Parathyroid adenoma (tissue), 2 donors: ENCODE measurements at regions not wholly inside any gene's neighbourhood (a gene's known extent, or its start where the extent isn't known, plus 50 kb on each side); places are given as distances from the start of the nearest gene placed in this dataset.

Experiments
- H2AFZ ChIP-seq: fragments of 300-600 bp; sonication (generic); one replicate; pipeline ENCODE4 v1.7.0; 2017; ENCODE audit warnings: antibody characterized with exemption, mild to moderate bottlenecking
- H3K27ac ChIP-seq: fragments of 300-600 bp; sonication (generic); one replicate; pipeline ENCODE4 v1.7.0; 2017
- H3K27me3 ChIP-seq: fragments of 300-600 bp; sonication (generic); one replicate; pipeline ENCODE4 v1.7.0; 2017; ENCODE audit warnings: low read length; ENCODE audit not compliant: control insufficient read depth, insufficient read depth
- H3K36me3 ChIP-seq: fragments of 300-600 bp; sonication (generic); one replicate; pipeline ENCODE4 v1.7.0; 2017; ENCODE audit warnings: low read length; ENCODE audit not compliant: control insufficient read depth, insufficient read depth
- H3K4me1 ChIP-seq: fragments of 300-600 bp; sonication (generic); one replicate; pipeline ENCODE4 v1.7.0; 2017; ENCODE audit warnings: control low read depth
- H3K4me2 ChIP-seq: fragments of 300-600 bp; sonication (generic); one replicate; pipeline ENCODE4 v1.7.0; 2017; ENCODE audit warnings: low read length
- H3K4me3 ChIP-seq: fragments of 300-600 bp; sonication (generic); one replicate; pipeline ENCODE4 v1.7.0; 2017; ENCODE audit warnings: low read depth, low read length
- H3K79me2 ChIP-seq: fragments of 300-600 bp; sonication (generic); one replicate; pipeline ENCODE4 v1.7.0; 2017; ENCODE audit warnings: control low read depth
- H3K9ac ChIP-seq: fragments of 300-600 bp; sonication (generic); one replicate; pipeline ENCODE4 v1.7.0; 2017; ENCODE audit warnings: mild to moderate bottlenecking
- H3K9me3 ChIP-seq: fragments of 300-600 bp; sonication (generic); one replicate; pipeline ENCODE4 v1.7.0; 2017; ENCODE audit warnings: low read length; ENCODE audit not compliant: control insufficient read depth
- TF ChIP-seq, protein P1 (sequence below): fragments of 300-600 bp; sonication (generic); IDR thresholded peaks from one replicate; pipeline ENCODE4 v1.7.0; 2017; ENCODE audit warnings: antibody characterized with exemption, mild to moderate bottlenecking
- donor health status: primary hyperparathyroidism.

DNA sequence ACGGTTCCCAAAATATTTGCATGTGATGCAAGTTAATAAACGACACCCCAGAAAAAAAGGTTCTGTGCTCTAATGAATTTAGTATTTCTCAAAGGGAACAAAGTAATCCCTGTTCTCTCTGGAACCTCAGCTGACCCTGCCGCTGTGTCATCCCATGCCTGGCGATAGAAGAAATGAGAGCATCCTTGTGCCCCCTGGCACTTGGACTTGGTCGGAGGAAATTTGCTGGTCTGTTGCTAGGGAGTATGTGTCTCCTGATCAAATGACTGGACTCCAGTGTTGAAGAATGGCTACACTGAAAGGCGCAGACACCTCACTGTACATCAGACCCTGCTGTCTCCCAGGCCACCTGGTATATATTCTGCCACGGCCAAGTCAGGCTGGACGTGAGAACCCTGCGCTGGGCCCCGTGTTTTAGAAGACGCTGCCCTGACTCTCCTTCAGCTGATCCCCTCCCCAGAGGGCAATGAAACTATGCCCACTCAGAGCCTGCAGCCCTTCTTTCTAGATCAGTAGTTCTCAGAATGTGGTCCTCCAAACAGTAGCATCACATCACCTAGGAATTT lies 67.2 kb downstream of the THNSL1 start:
- Histone ChIP-seq H3K36me3 (no peaks in the 10 kb centered on the region), H2AFZ (no peak overlapping the region), H3K9ac (no peak overlapping the region), H3K9me3 (no peaks in the 10 kb centered on the region), H3K27ac (no peak overlapping the region), H3K4me1 (no peaks in the 10 kb centered on the region), H3K79me2 (no peaks in the 10 kb centered on the region), H3K4me2 (no peak overlapping the region), H3K27me3 (no peaks in the 10 kb centered on the region), H3K4me3 (no peak overlapping the region)
- TF ChIP-seq, protein P1, sequence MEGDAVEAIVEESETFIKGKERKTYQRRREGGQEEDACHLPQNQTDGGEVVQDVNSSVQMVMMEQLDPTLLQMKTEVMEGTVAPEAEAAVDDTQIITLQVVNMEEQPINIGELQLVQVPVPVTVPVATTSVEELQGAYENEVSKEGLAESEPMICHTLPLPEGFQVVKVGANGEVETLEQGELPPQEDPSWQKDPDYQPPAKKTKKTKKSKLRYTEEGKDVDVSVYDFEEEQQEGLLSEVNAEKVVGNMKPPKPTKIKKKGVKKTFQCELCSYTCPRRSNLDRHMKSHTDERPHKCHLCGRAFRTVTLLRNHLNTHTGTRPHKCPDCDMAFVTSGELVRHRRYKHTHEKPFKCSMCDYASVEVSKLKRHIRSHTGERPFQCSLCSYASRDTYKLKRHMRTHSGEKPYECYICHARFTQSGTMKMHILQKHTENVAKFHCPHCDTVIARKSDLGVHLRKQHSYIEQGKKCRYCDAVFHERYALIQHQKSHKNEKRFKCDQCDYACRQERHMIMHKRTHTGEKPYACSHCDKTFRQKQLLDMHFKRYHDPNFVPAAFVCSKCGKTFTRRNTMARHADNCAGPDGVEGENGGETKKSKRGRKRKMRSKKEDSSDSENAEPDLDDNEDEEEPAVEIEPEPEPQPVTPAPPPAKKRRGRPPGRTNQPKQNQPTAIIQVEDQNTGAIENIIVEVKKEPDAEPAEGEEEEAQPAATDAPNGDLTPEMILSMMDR: no peak

DNA sequence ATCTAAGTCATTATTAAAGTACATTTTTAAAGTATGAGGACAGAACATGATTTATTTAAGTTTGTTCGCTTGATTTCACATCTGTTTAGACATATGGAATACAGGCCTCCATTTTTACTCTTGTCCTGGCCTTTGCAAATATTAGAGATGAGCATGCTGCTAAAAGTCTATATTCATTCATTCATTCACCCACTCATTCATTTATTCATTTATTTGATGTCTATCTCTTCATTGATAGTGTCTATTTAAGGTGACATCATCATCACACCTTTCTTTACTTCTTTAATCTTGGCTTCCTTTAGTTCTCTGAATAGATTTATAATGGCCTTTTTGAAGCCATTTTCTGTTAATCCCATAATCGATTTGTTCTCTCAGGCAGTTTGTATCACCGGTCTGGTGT lies 68.0 kb downstream of the THNSL1 start:
- TF ChIP-seq, protein P1: no peak
- H3K79me2 ChIP-seq: no peaks in the 10 kb centered on the region
- no peak overlapping the region for H3K4me3 ChIP-seq
- H3K27me3 ChIP-seq: no peaks in the 10 kb centered on the region
- H3K27ac ChIP-seq: no peak overlapping the region
- no peak overlapping the region for H2AFZ ChIP-seq
- no peaks in the 10 kb centered on the region for H3K9me3 ChIP-seq
- H3K4me1 ChIP-seq: no peaks in the 10 kb centered on the region
- no peak overlapping the region for H3K9ac ChIP-seq
- no peaks in the 10 kb centered on the region for H3K36me3 ChIP-seq
- H3K4me2 ChIP-seq: no peak overlapping the region

DNA sequence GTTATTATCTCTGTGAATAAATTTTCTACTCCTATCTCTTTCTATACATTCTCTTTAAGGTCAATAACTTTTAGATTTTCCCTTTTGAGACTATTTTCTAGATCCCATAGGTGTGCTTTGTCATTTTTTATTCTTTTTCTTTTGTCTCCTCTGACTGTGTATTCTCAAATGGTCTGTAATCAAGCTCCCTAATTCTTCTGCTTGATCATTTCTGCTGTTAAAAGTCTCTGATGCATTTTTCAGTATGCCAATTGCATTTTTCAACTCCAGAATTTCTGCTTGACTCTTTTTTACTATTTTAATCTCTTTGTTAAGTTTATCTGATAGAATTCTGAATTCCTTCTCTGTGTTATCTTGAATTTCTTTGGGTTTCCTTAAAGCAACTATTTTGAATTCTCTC lies 78.2 kb downstream of the THNSL1 start:
- Histone ChIP-seq H3K27ac (no peak overlapping the region), H2AFZ (no peak overlapping the region), H3K4me2 (no peak overlapping the region), H3K27me3 (no peaks in the 10 kb centered on the region), H3K36me3 (no peaks in the 10 kb centered on the region), H3K4me1 (no peaks in the 10 kb centered on the region), H3K9me3 (no peaks in the 10 kb centered on the region), H3K4me3 (no peak overlapping the region), H3K9ac (no peak overlapping the region), H3K79me2 (no peaks in the 10 kb centered on the region)
- TF ChIP-seq, protein P1: no peak

DNA sequence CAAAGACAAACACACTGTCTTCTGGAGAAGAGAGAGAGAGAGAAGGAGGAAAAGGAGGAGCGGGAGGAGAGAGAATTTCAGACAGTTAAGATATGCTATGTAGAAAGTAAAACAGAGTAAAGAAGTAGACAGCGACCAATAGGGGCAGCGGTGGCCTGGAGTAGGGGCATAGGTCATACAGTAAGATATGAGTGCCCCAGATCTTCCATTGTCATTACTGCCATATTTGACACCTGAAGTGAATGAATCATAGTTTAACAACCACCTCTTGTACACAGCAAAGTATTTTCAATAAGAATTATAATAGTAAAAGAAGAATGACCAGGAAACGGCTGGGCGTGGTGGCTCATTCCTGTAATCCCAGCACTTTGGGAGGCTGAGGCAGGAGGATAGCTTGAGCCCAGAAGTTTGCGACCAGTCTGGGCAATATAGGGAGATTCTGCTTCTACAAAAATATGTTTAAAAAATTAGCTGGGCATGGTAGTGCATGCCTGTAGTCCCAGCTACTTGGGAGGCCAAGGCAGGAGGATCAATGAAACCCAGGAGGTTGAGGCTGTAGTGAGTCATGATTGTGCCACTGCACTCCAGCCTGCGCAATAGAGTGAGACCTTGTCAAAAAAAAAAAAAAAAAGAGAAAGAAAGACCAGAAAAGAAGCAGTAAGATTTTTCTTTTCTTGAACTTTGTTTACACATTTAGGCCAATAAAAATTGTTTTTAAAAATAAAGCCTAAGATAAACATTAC lies 77.0 kb upstream of the GPR158 start:
- Histone ChIP-seq H3K27ac (no peak overlapping the region), H3K36me3 (no peaks in the 10 kb centered on the region), H3K9me3 (no peaks in the 10 kb centered on the region), H3K4me2 (no peak overlapping the region), H2AFZ (no peak overlapping the region), H3K79me2 (no peaks in the 10 kb centered on the region), H3K9ac (no peak overlapping the region), H3K27me3 (no peaks in the 10 kb centered on the region), H3K4me3 (no peak overlapping the region), H3K4me1 (peaks cover 8% of the 10 kb centered on the region)
- TF ChIP-seq, protein P1: no peak

DNA sequence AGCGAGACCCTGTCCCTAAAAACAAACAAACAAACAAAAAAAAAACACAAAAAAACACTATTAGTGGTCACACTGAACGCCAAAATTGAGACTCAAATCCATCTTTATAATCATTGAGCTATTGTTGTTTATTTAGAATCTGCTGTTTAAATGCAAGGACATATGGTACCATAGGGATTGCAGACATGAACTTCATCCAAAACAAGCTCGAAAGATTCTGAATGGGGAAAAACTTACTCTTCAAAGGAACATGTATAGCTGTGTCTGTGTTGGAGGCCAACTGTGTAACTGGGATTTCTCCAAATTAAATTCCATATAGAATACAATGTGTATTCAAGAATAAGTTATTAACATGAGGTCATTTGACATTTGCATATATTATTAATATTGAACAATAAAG lies 74.7 kb upstream of the GPR158 start:
- no peaks in the 10 kb centered on the region for H3K79me2 ChIP-seq
- peaks cover 8% of the 10 kb centered on the region for H3K4me1 ChIP-seq
- no peak overlapping the region for H3K4me3 ChIP-seq
- no peaks in the 10 kb centered on the region for H3K9me3 ChIP-seq
- no peak overlapping the region for H3K27ac ChIP-seq
- no peak overlapping the region for H3K9ac ChIP-seq
- H3K27me3 ChIP-seq: no peaks in the 10 kb centered on the region
- H2AFZ ChIP-seq: no peak overlapping the region
- TF ChIP-seq, protein P1: no peak
- H3K4me2 ChIP-seq: no peak overlapping the region
- no peaks in the 10 kb centered on the region for H3K36me3 ChIP-seq
